HL-60 (cell line): ENCODE measurements at regions not wholly inside any gene's neighbourhood (a gene's known extent, or its start where the extent isn't known, plus 50 kb on each side); places are given as distances from the start of the nearest gene placed in this dataset.

Experiments used
- DNase-seq, 2 experiments: peaks; one replicate each; pipeline ENCODE4 v3.0.0-alpha.2; 2010 to 2020; ENCODE audit warnings: low read depth in 1 of 2, low spot score in 1 of 2
- H3K27ac ChIP-seq: fragments of 250-450 bp; sonication (Bioruptor Pico); replicated peaks from 2 replicates; pipeline ENCODE4 v1.5.1; 2020; ENCODE audit warnings: mild to moderate bottlenecking, moderate library complexity
- H3K27me3 ChIP-seq: fragments of 250-450 bp; sonication (Bioruptor Pico); 2 replicates; pipeline ENCODE4 v1.5.1; 2021; ENCODE audit warnings: mild to moderate bottlenecking, moderate library complexity; ENCODE audit not compliant: insufficient read depth, poor library complexity, severe bottlenecking
- H3K4me3 ChIP-seq: replicated peaks from 2 replicates; pipeline ENCODE4 v1.5.1; 2011; ENCODE audit warnings: mild to moderate bottlenecking, control low read depth, low read length; ENCODE audit not compliant: insufficient read depth
- CTCF ChIP-seq: IDR thresholded peaks from one replicate; pipeline ENCODE4 v1.5.1; 2011; ENCODE audit warnings: low read length, control low read depth, inconsistent platforms; ENCODE audit not compliant: insufficient read depth
- GABPA ChIP-seq: IDR thresholded peaks from 2 replicates; pipeline ENCODE4 v1.6.1; 2012; ENCODE audit warnings: low read depth
- POLR2AphosphoS5 ChIP-seq: IDR thresholded peaks from 2 replicates; pipeline ENCODE4 v1.6.1; 2012; ENCODE audit warnings: low read depth
- REST ChIP-seq: IDR thresholded peaks from 2 replicates; pipeline ENCODE4 v1.6.1; 2012; ENCODE audit warnings: low read depth; ENCODE audit not compliant: insufficient replicate concordance
- SPI1 ChIP-seq: IDR thresholded peaks from 2 replicates; pipeline ENCODE4 v1.6.1; 2012; ENCODE audit warnings: low read depth, mild to moderate bottlenecking, borderline replicate concordance

GRCh38 chr2:196404276-196404675 lies 232.9 kb upstream of the STK17B start:
- no peak overlapping the region for H3K4me3 ChIP-seq
- DNase-seq = no peak
- TF ChIP-seq SPI1 (no peak), GABPA (no peak), REST (no peak), CTCF (no peak), POLR2AphosphoS5 (no peak)
- no peak overlapping the region for H3K27ac ChIP-seq
- no peaks in the 10 kb centered on the region for H3K27me3 ChIP-seq

GRCh38 chr2:196407675-196408264 lies 231.7 kb upstream of the CCDC150 start:
- no peaks in the 10 kb centered on the region for H3K27me3 ChIP-seq
- no peak for TF ChIP-seq POLR2AphosphoS5
- TF ChIP-seq SPI1 = no peak
- no peak overlapping the region for H3K27ac ChIP-seq
- H3K4me3 ChIP-seq = no peak overlapping the region
- no peak for DNase-seq

DNA sequence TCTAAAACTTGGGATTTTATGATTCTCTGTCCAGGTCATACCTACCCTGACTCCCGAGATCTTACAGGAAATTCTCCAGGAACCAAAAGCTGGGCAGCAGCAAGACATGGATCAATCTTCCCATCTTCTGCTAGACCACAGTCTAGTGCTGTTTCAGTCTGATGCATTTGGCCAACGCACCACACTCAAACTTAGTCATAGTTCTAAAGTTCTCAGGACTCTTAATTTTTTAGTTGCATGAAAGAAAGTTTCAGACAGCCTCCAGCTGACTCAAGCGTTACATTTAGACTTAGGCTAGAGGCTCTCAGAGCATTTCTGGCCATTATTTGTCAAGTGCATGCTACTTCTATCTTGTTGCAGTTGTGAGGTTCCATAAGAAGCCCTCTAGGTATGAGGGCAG lies 230.1 kb upstream of the CCDC150 start:
- no peaks in the 10 kb centered on the region for H3K27me3 ChIP-seq
- no peak for TF ChIP-seq POLR2AphosphoS5
- TF ChIP-seq CTCF = no peak
- TF ChIP-seq REST = no peak
- no peak for TF ChIP-seq SPI1
- no peak for TF ChIP-seq GABPA
- DNase-seq = no peak
- no peak overlapping the region for H3K4me3 ChIP-seq
- no peak overlapping the region for H3K27ac ChIP-seq

GRCh38 chr2:196410008-196410407 lies 229.5 kb upstream of the CCDC150 start:
- no peak overlapping the region for H3K27ac ChIP-seq
- H3K27me3 ChIP-seq = no peaks in the 10 kb centered on the region
- TF ChIP-seq REST (no peak), GABPA (no peak), CTCF (no peak), POLR2AphosphoS5 (no peak), SPI1 (no peak)

More at GRCh38 chr2:196410008-196410407, 229.5 kb upstream of the CCDC150 start:
- no peak for DNase-seq
- H3K4me3 ChIP-seq = no peak overlapping the region
